Bronchial epithelial cell (primary cell): ENCODE measurements at regions not wholly inside any gene's neighbourhood (a gene's known extent, or its start where the extent isn't known, plus 50 kb on each side); places are given as distances from the start of the nearest gene placed in this dataset.

ENCODE experiments used
- DNase-seq: peaks from one replicate; pipeline ENCODE4 v3.0.0-alpha.2; 2010; ENCODE audit warnings: low read depth
- FAIRE-seq: peaks from 2 replicates; lab custom pipeline; 2011; peaks lifted over from hg19 to GRCh38; lab: Jason Lieb, UNC
- H3K27me3 ChIP-seq: 2 replicates; pipeline ENCODE4 v1.5.1; 2011; ENCODE audit warnings: low read length; ENCODE audit not compliant: control insufficient read depth, insufficient read depth
- H3K36me3 ChIP-seq: 2 replicates; pipeline ENCODE4 v1.5.1; 2011; ENCODE audit warnings: low read length; ENCODE audit not compliant: control insufficient read depth, insufficient read depth
- H3K4me3 ChIP-seq: 2 replicates; pipeline ENCODE4 v1.5.1; 2011; ENCODE audit warnings: mild to moderate bottlenecking, low read depth, low read length, control low read depth
- TF ChIP-seq, protein P1 (sequence below): IDR thresholded peaks from 2 replicates; pipeline ENCODE4 v1.5.1; 2011; ENCODE audit warnings: mild to moderate bottlenecking, moderate library complexity, low read length, control low read depth, inconsistent platforms; ENCODE audit not compliant: insufficient read depth, severe bottlenecking

DNA sequence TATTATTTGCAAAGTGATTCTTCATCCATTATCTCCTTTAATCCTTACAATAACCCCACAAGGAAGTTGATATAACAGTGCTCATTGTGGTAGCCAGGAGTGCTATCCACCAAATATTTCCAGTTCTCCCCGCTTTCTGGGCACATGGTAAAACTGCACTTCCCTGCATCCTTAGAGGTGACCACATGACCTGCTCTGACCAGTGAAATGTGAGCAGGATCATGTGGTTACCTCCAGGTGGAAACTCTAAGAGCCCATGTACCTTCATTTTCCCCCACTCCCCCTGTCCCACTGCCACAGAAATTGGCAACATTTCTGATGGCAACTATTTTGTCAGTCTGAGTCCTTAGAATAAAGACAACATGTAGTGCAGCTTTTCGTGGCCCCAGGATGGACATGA is 89.7 kb downstream of the MRPL46 start:
- H3K27me3 ChIP-seq: no peaks in the 10 kb centered on the region
- no peak for DNase-seq
- H3K4me3 ChIP-seq: no peak overlapping the region
- TF ChIP-seq, protein P1, sequence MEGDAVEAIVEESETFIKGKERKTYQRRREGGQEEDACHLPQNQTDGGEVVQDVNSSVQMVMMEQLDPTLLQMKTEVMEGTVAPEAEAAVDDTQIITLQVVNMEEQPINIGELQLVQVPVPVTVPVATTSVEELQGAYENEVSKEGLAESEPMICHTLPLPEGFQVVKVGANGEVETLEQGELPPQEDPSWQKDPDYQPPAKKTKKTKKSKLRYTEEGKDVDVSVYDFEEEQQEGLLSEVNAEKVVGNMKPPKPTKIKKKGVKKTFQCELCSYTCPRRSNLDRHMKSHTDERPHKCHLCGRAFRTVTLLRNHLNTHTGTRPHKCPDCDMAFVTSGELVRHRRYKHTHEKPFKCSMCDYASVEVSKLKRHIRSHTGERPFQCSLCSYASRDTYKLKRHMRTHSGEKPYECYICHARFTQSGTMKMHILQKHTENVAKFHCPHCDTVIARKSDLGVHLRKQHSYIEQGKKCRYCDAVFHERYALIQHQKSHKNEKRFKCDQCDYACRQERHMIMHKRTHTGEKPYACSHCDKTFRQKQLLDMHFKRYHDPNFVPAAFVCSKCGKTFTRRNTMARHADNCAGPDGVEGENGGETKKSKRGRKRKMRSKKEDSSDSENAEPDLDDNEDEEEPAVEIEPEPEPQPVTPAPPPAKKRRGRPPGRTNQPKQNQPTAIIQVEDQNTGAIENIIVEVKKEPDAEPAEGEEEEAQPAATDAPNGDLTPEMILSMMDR: no peak
- FAIRE-seq: no peak
- H3K36me3 ChIP-seq: no peaks in the 10 kb centered on the region

GRCh38 chr15:88376574-88377174 is 90.5 kb downstream of the MRPL46 start:
- Histone ChIP-seq H3K27me3 (no peaks in the 10 kb centered on the region), H3K4me3 (no peak overlapping the region), H3K36me3 (no peaks in the 10 kb centered on the region)
- FAIRE-seq: peak; percentile 23
- TF ChIP-seq, protein P1: no peak
- no peak for DNase-seq

DNA sequence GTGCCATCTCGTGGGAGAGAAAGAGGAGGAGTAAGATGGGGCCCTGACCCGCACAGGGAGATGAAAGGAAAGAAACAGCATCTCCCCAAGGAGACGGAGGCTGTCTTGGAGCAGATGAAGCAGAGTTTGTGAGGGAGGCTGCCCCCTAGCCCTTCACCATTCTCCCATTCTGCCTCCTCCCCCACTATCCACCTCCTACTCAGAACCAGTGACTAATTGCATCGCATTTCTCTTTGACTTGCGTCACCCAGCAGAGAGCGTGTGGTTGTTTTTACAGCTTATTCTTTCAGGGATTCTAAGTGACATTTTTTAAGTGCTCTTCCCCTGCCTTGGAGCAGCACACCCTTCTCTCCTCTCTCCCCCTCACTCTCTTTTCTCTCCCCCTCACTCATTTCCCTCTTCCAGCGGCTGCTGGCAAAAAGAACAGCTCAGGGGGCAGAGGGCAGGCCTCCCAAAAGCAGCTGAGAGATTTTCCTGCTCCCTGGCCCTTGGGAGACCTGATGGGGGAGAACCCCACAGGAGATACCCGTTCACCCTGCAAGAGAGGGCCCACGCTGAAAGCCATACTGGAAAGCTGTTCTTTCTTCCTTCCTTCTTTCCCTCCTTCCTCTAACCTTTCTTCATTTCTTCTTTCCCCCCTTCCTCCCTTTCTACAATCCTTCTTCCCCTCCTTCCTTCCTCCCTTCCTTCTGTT is 91.8 kb downstream of the MRPL46 start:
- Histone ChIP-seq H3K4me3 (no peak overlapping the region), H3K27me3 (no peaks in the 10 kb centered on the region), H3K36me3 (no peaks in the 10 kb centered on the region)
- DNase-seq: peak; percentile 12
- no peak for FAIRE-seq
- TF ChIP-seq, protein P1: no peak

DNA sequence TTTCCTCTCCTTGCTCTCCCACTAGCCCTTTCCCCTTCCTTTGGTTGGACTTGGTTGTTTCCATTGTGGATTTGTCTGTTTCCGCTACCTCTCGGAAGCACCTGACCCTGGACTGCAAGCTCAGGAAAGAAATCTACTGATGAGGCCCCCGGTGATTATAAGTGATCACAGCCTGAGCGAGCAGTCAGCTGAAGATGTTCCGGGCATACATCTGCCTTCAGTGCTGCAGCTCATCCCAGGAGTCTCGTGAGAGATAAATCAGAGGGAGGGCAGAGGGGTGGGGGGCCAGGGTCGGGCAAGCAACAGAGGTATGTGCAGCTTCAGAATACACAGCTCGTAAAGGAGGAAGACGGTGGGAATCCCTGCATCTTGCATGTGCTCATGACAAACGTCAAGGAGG is 102.1 kb downstream of the MRPL46 start:
- FAIRE-seq: no peak
- DNase-seq: no peak
- TF ChIP-seq, protein P1: no peak
- H3K36me3 ChIP-seq: no peaks in the 10 kb centered on the region
- no peaks in the 10 kb centered on the region for H3K27me3 ChIP-seq
- no peak overlapping the region for H3K4me3 ChIP-seq

GRCh38 chr15:88348579-88349230 is 92.2 kb upstream of the NTRK3 start:
- TF ChIP-seq, protein P1: no peak
- DNase-seq (no peak), FAIRE-seq (peak; percentile 58)
- no peak overlapping the region for H3K4me3 ChIP-seq
- H3K27me3 ChIP-seq: no peaks in the 10 kb centered on the region
- H3K36me3 ChIP-seq: no peaks in the 10 kb centered on the region
